A673 (cell line): ENCODE measurements at regions not wholly inside any gene's neighbourhood (a gene's known extent, or its start where the extent isn't known, plus 50 kb on each side); places are given as distances from the start of the nearest gene placed in this dataset.

Source experiments
- CTCF ChIP-seq: fragments of 300-800, 200-600 bp; sonication (generic); conservative IDR thresholded peaks from 2 replicates; pipeline ENCODE4 v1.5.1; 2017; ENCODE audit warnings: low read depth, mild to moderate bottlenecking, antibody characterized with exemption, low read length, moderate library complexity, mixed read lengths
- EZH2 ChIP-seq: fragments of 200-600 bp; sonication (generic); IDR thresholded peaks from 2 replicates; pipeline ENCODE4 v1.6.1; 2017; ENCODE audit warnings: borderline replicate concordance, low read depth, mild to moderate bottlenecking, mixed read lengths, antibody characterized with exemption, low read length; ENCODE audit not compliant: poor library complexity, severe bottlenecking

- no peak for TF ChIP-seq CTCF
- TF ChIP-seq EZH2: no peak
Measured at GRCh38 chr11:110774138-110775014, 62.1 kb upstream of the ARHGAP20 start.
